Prostate gland (tissue), 2 donors: ENCODE measurements at regions not wholly inside any gene's neighbourhood (a gene's known extent, or its start where the extent isn't known, plus 50 kb on each side); places are given as distances from the start of the nearest gene placed in this dataset.

Experiments
- CTCF ChIP-seq, 4 experiments: fragments of 200-600 bp in 2 of 4; fragments of 450-650 bp in 2 of 4; sonication (generic) in 2 of 4; IDR thresholded peaks; 1 replicate in 3 of 4; 2 replicates in 1 of 4; pipeline ENCODE4 v1.5.1; 2016 to 2019; ENCODE audit warnings: antibody characterized with exemption in 4 of 4, mild to moderate bottlenecking in 2 of 4, moderate library complexity in 2 of 4
- POLR2A ChIP-seq: fragments of 450-650 bp; IDR thresholded peaks from one replicate; pipeline ENCODE4 v1.6.1; 2016; ENCODE audit warnings: antibody characterized with exemption, mild to moderate bottlenecking

GRCh38 chr3:124567179-124567578 lies 163.1 kb upstream of the UMPS start:
- TF ChIP-seq CTCF (IDR thresholded peaks at IDR 0.05) = no peak
- no peak for TF ChIP-seq POLR2A
